HG03159 (cell line): ENCODE measurements at regions not wholly inside any gene's neighbourhood (a gene's known extent, or its start where the extent isn't known, plus 50 kb on each side); places are given as distances from the start of the nearest gene placed in this dataset.
"Not testable (repeated sequence)": the region's sequence is repeated elsewhere in the genome, so short reads cannot be mapped to it uniquely, and the experiment has no call there.

Experiments
- ATAC-seq: cut with Tn5 transposase; IDR thresholded peaks from one replicate; pipeline ENCODE4 v1.9.1; 2021; ENCODE audit warnings: mild to moderate bottlenecking, moderate library complexity; ENCODE audit not compliant: unreplicated experiment

GRCh38 chr2:129010262-129010661, 691.6 kb upstream of the HS6ST1 start:
- ATAC-seq: no peak

DNA sequence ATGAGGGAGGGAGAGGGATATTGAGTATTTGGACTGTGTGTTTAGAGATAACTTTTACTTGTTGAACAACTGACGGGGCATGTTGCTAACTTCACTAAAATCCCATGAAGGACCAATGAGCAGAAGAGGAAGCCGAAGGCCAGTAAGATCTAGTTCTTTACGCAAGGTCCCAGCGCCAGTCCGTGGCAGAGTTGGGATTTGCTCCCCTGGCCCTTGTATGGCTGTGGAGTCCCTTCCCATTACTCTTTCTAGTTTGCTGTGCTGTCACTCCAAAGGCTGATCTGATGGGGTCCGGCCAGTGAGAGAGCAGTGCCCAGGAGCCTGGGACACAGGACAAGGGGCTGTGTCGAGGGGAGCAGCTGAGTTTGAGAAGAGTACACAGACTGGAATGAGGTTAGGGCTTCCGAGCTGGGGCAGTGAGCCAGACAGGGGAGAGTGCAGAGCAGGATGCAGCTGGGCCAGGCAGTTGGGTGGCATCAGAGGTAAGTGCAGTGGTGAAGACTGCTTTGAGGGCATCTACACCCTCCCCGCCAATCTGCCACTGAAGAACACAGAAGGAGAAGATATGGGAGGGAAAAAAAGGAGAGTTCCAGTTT, 692.9 kb upstream of the HS6ST1 start:
- no peak for ATAC-seq

DNA sequence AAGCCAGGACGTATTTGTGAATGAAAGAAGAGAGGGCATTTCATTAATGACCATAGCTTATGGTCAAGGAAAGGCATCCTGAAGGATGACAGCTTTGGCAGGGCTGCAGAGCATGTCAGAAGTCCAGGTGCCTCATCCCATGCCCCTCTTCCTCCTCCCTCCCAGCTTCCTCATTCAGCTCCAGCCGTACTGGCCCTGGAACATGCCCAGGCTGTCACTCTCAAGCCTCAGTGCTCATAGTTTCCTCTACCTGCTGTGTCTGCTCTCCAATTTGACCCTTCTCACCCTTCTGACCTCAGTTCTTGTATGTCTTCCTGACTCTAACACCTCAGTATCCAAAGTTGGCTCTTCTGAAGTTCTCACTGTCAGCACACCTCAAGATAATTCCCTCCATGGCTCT, 695.8 kb upstream of the HS6ST1 start:
- ATAC-seq: no peak

GRCh38 chr2:129015397-129016285, 697.0 kb upstream of the HS6ST1 start:
- no peak for ATAC-seq

- ATAC-seq: no peak
Observed at GRCh38 chr2:129016972-129017371, 698.3 kb upstream of the HS6ST1 start.

GRCh38 chr2:129024796-129025195, 706.1 kb upstream of the HS6ST1 start:
- no peak for ATAC-seq

GRCh38 chr2:129035992-129036391, 717.3 kb upstream of the HS6ST1 start:
- no peak for ATAC-seq

DNA sequence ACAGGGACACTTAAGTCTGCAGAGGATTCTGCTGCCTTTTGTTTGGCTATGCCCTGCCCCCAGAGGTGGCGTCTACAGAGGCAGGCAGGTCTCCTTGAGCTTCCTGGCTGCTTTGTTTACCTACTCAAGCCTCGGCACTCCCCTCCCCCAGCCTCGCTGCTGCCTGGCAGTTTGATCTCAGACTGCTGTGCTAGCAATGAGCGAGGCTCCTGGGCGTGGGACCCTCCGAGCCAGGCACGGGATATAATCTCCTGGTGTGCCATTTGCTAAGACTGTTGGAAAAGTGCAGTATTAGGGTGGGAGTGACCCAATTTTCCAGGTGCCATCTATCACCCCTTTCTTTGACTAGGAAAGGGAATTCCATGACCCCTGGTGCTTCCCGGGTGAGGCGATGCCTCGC, 725.0 kb upstream of the HS6ST1 start:
- not testable (repeated sequence) for ATAC-seq

- ATAC-seq: not testable (repeated sequence)
Observed at GRCh38 chr2:129046475-129046874, 727.8 kb upstream of the HS6ST1 start.

DNA sequence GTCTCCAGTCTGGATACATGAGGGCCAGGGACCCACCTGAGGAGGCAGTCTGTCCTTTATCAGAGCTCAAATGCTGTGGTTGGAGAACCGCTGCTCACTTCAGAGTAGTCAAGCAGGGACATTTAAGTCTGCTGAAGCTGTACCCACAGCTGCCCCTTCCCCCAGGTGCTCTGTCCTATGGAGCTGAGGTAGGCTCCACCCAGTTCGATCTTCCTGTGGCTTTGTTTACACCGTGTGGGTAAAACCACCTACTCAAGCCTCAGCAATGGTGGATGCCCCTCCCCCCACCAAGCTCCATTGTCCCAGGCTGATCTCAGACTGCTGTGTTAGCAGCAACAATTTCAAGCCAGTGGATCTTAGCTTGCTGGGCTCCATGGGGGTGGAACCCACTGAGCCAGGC, 731.4 kb upstream of the HS6ST1 start:
- no peak for ATAC-seq

GRCh38 chr2:129055242-129055641, 736.6 kb upstream of the HS6ST1 start:
- ATAC-seq: no peak

GRCh38 chr2:129055824-129056223, 737.2 kb upstream of the HS6ST1 start:
- no peak for ATAC-seq

- no peak for ATAC-seq
Observed at GRCh38 chr2:129056309-129056958, 737.8 kb upstream of the HS6ST1 start.

DNA sequence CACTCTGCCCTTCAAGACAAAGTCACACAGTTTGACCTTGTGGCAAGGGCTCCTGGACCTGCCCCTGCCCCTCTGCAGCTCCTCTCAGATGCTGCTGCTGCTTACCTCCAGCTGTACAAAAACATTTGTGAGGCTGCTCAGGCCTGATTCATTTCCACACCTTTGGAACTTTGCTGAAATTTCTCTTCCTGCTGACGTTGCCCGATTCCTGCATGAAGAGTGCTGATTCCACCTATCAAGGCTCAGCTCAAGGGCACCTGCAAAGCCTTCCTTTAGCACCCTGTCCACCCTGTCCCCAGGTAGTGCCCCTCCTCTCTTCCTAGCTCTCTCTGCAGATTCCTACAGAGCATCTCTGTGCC, 738.3 kb upstream of the HS6ST1 start:
- no peak for ATAC-seq

DNA sequence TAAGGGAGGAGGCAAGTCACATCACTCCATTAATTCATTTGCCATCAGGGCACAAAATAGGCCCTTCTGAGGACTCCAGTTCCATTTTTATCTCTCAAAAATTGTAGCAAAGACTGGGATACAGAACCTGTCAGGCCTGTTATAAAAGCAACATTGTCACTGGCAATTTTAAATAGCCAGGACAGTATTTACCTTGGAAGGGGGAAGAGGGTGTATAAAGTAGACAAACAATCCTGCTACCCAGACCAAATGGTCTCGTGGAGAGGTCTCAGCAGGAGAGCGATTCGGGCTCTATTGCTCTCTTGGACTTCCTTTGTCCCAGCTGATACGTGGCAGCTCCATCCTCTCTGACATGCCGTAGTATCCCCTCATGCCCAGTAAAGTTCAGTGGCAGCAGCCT, 740.3 kb upstream of the HS6ST1 start:
- ATAC-seq: no peak

- ATAC-seq: no peak
Observed at GRCh38 chr2:129059476-129059875, 740.8 kb upstream of the HS6ST1 start.

DNA sequence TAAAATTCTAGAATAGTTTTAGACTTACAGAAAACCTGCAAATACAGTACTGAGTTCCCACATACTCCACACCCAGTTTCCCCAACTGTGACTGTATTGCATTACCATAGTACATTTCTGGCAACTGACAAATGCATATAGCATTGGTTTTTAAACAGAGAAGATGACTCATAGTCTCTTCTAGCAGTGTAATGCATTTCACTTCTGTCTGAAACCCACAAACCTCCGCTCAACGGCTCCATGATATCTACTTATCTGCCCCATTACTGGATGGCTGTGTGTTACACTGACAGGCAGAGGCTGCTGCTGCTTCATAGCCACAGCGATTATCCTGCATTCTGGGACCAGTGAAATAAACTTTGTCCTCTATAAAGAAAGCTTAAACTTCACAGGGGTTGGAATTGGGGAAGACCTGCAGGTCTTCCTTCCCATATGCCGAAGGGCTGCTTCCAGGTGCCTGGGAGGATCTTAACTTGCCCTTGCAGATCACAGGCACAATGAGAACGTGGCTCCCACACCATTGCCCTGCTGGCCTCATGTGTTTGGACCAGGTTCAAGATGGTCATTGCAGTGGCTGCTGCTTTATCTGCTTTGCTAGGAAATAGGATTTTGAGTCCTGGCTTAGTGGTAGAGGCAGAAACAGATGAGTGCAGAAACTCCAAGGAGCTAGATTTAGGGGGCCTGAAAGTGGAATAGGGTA, 742.6 kb upstream of the HS6ST1 start:
- no peak for ATAC-seq

DNA sequence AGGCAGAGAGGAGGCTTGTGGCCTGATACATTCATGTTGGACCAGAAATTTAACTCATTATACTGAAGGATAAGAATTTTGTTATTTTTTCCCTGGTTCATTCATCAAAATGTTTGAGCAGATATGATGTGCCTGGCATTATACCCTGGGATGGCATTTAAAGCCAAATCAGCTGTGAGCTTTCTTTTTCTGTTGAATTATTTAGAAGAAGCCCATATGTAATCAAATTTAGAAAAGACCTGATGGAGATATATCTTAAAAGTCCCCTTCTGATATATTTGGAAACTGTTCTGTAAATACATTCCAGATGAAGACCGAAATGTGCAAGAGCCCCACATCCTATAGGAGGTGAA, 743.1 kb upstream of the HS6ST1 start:
- no peak for ATAC-seq

DNA sequence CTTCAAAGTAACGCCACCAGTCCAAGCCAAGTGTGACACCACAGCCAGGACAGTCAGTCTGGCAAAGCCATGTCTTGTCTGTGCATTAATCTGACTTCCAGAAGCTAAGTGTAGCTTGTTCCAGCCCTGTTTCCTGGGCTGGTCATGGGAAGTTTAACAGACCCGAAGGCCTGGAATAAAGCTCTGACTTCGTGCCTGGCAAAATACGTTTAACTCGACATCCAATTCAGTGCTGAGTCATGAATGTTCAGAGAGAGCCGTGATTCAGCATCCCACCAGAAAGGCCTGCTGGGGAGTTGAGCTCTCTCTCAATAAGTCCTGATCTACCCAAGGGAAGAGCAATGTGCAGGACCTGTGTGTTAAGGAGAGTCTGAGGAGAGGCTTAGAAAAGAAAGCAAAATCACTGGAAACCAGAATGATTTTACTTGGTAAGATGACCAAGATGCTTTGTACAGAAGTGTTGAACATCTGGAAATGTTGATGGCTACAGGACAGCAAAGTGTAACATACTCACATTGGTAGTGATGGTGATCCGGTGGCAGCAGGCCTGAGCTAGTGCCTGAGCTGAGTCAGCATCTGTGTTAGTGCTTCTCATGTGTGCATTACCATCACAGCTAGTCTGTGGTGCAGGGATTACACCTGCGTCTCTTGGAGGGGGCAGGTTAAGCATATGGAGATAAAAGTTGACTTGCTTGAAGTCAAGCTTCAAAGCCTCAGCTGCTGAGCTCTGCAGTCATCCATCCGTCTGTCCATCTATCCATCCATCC, 743.7 kb upstream of the HS6ST1 start:
- no peak for ATAC-seq

GRCh38 chr2:129067070-129067469, 748.4 kb upstream of the HS6ST1 start:
- ATAC-seq: no peak

DNA sequence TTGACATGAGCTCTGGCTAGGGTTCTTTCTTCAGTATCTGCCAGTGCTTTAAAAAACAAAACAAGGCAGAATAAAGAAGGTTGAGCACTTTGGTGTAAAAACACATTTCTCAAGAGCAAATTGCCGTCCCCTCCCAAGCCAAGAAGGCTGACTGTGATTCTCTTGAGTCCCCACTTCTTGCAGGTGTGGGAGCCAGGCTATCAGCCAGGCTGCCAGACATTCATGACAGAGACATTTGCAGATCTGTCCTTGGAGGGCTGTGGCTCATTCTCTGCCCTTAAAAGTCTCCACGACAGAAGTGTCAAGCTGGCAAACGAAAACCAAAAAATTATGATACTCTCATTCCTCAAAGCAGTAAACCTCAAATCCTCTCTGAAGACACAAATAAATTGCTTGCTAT, 749.3 kb upstream of the HS6ST1 start:
- ATAC-seq: no peak
